SK-MEL-5 (cell line): ENCODE measurements at regions not wholly inside any gene's neighbourhood (a gene's known extent, or its start where the extent isn't known, plus 50 kb on each side); places are given as distances from the start of the nearest gene placed in this dataset.

Source experiments
- DNase-seq: peaks from one replicate; pipeline ENCODE4 v3.0.0-alpha.2; 2016; ENCODE audit warnings: low read depth, low spot score
- in situ Hi-C: cut with HindIII; loops from 2 replicates; pipeline ENCODE4 v1.10.0; 2016; ENCODE audit warnings: low sequenced_read_pairs, high pct_unique_total_duplicates, low pct_unique_long_range_greater_than_20kb

DNA sequence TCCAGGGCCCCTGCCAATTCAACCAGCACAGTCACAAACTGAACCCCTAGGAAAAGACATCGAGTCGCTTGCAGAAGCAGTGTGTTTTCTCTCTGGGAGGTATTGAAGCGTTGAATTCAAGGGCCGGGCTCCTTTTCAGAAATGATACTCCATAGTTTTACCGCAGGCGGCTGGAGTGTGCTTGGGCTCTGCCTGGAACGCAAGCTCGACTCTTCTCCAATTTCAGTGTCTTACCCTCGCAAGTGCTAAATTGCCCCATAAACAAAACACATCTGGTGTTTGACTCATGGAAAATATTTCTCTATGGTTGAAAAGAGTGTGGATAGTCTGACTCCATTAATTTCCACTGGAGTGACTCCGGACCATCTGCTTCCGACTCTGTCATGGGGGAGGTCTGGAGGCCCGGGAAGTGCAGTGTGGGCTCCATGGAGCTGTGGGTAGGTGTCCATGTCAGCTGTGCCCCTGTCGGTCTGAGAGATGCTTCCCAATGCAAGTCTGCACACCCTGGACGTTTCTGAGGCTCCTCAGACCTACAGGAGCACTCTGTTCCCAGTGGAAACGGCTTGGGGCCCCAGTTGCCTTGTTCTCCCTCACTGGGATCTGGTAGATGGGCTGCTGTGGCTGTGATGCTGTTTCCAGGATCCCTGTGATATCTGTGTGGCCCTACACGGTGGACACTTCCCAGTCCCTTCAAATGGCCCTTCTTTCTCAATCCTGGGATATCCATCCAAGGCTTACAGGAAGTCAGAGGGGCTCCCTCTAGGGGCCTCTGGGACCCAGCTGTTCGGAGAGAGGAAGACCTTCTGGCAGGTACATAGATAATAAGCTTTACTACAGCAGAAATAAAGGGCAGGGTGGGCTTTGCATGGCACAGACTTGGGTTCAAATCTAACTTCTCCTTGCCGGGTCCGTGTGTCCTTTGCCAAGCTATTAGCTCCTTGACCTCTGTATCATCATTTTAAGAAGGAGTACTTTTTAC, 119.8 kb upstream of the CDH13 start:
- no peak for DNase-seq
- in situ Hi-C loops = no loop called here

- in situ Hi-C loops = no loop called here
- DNase-seq = no peak
Measured at GRCh38 chr16:82504836-82505235, 121.9 kb upstream of the CDH13 start.

- no peak for DNase-seq
- in situ Hi-C loops = no loop called here
Measured at GRCh38 chr16:82499302-82499701, 127.5 kb upstream of the CDH13 start.

- in situ Hi-C loops = no loop called here
- no peak for DNase-seq
Measured at GRCh38 chr16:82497139-82497538, 129.6 kb upstream of the CDH13 start.

- in situ Hi-C loops = no loop called here
- DNase-seq = no peak
Measured at GRCh38 chr16:82488460-82488859, 138.3 kb upstream of the CDH13 start.

DNA sequence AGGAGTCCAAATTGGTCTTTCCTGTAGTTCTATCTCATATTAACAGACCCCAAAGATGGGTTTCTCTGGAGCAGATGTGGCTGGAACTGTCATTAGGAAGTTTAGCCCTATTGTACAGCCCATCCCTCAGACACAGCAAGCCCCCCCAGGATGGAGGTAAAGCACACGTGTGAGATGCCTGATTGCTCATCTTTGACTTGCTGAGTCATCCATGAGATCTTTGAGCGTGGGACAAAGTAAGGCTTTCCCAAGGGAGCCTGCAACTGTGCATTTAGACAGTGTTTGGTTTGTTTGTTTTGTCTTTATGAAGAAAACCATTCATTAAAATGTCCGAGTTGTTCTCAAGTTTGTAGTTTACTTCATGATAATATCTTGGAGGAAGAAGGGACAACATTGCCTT, 145.3 kb upstream of the CDH13 start:
- in situ Hi-C loops = no loop called here

GRCh38 chr16:82476786-82477185, 150.0 kb upstream of the CDH13 start:
- DNase-seq = no peak

More for the DNA sequence above, 145.3 kb upstream of the CDH13 start:
- DNase-seq = no peak

GRCh38 chr16:82470620-82471152, 156.1 kb upstream of the CDH13 start:
- in situ Hi-C loops = no loop called here

More at GRCh38 chr16:82476786-82477185, 150.0 kb upstream of the CDH13 start:
- in situ Hi-C loops = no loop called here

DNA sequence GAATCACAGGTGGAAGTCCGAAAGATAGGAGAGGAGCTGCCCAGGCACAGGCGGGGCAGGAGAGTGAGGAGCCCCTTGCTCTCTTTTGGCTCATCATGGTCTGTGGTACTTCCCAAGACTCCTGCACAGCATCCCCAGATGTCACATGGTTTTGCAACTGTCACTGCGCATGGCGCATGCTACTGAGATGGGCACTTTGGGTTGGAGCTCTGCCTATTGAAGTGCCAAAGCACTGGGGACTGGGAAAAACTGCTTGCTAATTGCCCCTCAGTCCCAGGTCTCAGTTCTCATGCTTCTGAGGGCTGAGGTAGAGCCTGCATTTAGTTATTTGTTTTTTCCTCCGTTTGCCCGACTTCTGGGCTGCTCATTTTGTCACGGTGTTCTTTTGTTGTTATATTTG, 156.8 kb upstream of the CDH13 start:
- no peak for DNase-seq
- in situ Hi-C loops = no loop called here

More at GRCh38 chr16:82470620-82471152, 156.1 kb upstream of the CDH13 start:
- DNase-seq = no peak

DNA sequence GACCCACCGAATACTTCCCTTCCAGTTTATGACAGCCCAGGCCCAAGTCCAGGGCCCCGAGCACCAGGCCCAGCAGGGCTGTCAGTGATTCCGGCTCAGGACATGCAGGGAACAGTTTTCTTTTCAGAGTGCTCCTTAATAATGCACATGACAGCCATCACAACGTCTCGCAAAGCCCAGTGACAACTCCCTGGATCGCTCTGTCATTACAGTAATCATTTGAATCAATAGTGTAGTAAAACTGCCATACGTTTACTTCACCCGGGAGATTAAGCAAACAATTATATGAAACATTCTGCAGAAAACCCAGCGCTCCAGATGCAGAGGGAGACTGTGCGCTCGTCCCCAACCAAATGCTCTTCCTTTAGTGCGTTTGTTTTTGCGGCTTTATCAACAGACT, 162.6 kb upstream of the CDH13 start:
- in situ Hi-C loops = no loop called here
- DNase-seq = no peak

GRCh38 chr16:82460766-82461165, 166.0 kb upstream of the CDH13 start:
- in situ Hi-C loops = no loop called here
- DNase-seq = no peak

GRCh38 chr16:82459580-82460256, 167.1 kb upstream of the CDH13 start:
- in situ Hi-C loops = no loop called here
- no peak for DNase-seq

DNA sequence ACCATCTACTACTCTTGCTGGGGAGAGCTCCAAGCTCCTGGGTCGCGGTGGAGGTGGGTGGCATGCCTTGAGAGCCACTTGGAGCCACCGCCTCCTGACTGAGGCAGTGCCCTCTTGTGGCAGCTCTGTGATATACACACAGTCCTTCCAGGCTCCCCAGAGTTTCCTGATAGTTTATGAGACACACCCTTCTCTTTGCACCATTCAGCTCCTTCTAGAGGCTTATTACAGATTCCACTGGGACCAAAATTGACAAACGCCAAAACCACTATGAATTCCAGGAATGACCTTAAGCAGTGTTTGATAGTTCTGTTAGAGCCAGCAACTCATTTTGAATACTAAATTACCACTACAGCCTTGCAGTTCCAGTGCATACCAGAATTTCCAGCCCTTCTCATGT, 170.1 kb upstream of the CDH13 start:
- peak; percentile 67 for DNase-seq
- in situ Hi-C loops = no loop called here

DNA sequence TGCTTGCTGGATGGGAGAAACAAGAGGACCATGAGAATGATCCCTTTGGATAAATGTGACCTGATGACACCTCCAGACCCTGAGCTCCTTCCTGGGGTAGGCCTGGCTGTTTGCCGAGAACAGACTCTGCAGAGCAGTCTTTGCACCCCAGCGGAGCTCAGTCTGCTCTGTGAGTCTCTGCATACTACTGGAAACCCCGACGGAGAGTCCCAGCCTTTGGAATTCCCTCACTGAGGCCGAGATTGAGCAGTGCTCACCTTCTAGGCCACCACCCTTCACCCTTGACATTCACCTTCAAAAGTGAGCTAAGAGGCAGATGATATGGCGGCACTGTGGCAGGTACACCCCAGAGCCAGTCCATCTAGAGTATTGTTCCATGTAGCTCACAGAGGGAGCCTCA, 172.2 kb upstream of the CDH13 start:
- in situ Hi-C loops = no loop called here

GRCh38 chr16:82454152-82454551, 172.6 kb upstream of the CDH13 start:
- in situ Hi-C loops = no loop called here

More for the DNA sequence above, 172.2 kb upstream of the CDH13 start:
- DNase-seq = no peak

DNA sequence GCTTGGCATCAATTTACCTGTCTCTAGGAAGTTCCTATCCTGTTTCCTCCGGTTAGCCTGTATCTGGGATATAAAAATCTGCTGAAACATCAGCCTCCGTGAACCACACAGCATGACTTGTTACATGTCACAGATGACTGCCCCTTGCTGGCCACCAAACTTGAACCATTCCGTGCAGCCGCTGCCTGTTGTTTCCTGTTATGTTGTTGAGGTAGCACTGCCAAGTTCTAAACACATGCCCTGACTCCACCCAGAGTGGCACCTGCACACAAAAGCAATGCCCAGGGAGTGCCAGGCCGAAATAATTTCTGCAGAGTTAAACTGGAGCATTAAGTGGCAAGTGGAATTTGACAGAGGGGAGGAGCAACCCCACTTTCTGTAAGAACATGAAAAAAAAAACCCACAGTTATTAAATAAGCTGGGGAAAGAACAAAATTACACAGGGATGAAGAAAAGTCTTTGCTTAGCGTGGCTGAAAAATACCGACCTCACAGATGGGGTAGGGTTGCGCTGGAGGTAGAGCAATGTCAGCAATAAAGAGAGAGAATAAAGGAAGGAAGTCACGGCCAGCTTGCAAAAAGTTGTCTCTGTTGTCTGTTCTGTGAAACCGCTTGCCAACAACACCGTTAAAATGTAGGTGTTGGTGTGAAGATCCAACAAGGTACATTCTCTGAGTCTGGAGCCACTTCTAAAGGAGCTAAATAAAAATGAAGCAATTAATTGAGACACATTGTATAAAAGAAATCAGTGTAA, 174.6 kb upstream of the CDH13 start:
- DNase-seq = no peak
- in situ Hi-C loops = no loop called here

More at GRCh38 chr16:82454152-82454551, 172.6 kb upstream of the CDH13 start:
- no peak for DNase-seq

- in situ Hi-C loops = no loop called here
- DNase-seq = no peak
Measured at GRCh38 chr16:82451449-82451848, 175.3 kb upstream of the CDH13 start.

GRCh38 chr16:82440336-82440735, 186.4 kb upstream of the CDH13 start:
- in situ Hi-C loops = no loop called here

More at GRCh38 chr16:82440336-82440735, 186.4 kb upstream of the CDH13 start:
- DNase-seq = no peak
